K562 (cell line): ENCODE measurements at regions not wholly inside any gene's neighbourhood (a gene's known extent, or its start where the extent isn't known, plus 50 kb on each side); places are given as distances from the start of the nearest gene placed in this dataset.

Experiments
- BCOR ChIP-seq: fragments of 450-650 bp; IDR thresholded peaks from 2 replicates; pipeline ENCODE4 v1.6.1; 2016
- BHLHE40 ChIP-seq: IDR thresholded peaks from 2 replicates; pipeline ENCODE4 v1.6.1; 2011; ENCODE audit warnings: low read length, improper control_type of control experiment
- BRF2 ChIP-seq: IDR thresholded peaks from 3 replicates; pipeline ENCODE4 v1.6.1; 2011; ENCODE audit warnings: borderline replicate concordance, mild to moderate bottlenecking; ENCODE audit not compliant: insufficient read length, insufficient read depth
- ESRRA ChIP-seq: fragments of 450-650 bp; IDR thresholded peaks from 2 replicates; pipeline ENCODE4 v1.6.1; 2014; ENCODE audit warnings: low read depth, mild to moderate bottlenecking, moderate library complexity, borderline replicate concordance
- EWSR1 ChIP-seq: fragments of 450-650 bp; IDR thresholded peaks from 2 replicates; pipeline ENCODE4 v1.6.1; 2018; ENCODE audit warnings: borderline replicate concordance, mild to moderate bottlenecking, low read depth, moderate library complexity; ENCODE audit not compliant: partially characterized antibody
- GABPA ChIP-seq: fragments of 200-800 bp; sonication (Bioruptor generic); conservative IDR thresholded peaks from 2 replicates; pipeline ENCODE4 v1.6.1; 2016; ENCODE audit warnings: low read depth, missing genetic modification characterization, missing compliant biosample characterization
- IRF9 ChIP-seq: fragments of 450-650 bp; IDR thresholded peaks from 2 replicates; pipeline ENCODE4 v1.6.1; 2016; ENCODE audit warnings: missing biosample characterization, missing genetic modification characterization
- MXI1 ChIP-seq: IDR thresholded peaks from 2 replicates; pipeline ENCODE4 v1.6.1; 2011; ENCODE audit warnings: low read depth, mild to moderate bottlenecking, improper control_type of control experiment, low read length
- NR4A1 ChIP-seq, 2 experiments: fragments of 250-450 bp in 1 of 2; fragments of 450-650 bp in 1 of 2; sonication (Bioruptor Pico) in 1 of 2; IDR thresholded peaks; 2 replicates each; pipeline versions ENCODE4 v1.4.0 to v1.6.1; 2016 to 2020; ENCODE audit warnings: mild to moderate bottlenecking in 2 of 2, missing compliant biosample characterization in 1 of 2, missing genetic modification characterization in 1 of 2, moderate library complexity in 1 of 2
- RFX1 ChIP-seq: fragments of 450-650 bp; IDR thresholded peaks from 2 replicates; pipeline ENCODE4 v1.6.1; 2016; ENCODE audit warnings: mild to moderate bottlenecking, moderate library complexity
- TAL1 ChIP-seq: fragments of 450-650 bp; IDR thresholded peaks from 2 replicates; pipeline ENCODE4 v1.6.1; 2016; ENCODE audit warnings: mild to moderate bottlenecking
- XRCC3 ChIP-seq: fragments of 450-650 bp; IDR thresholded peaks from 2 replicates; pipeline ENCODE4 v1.6.1; 2017; ENCODE audit warnings: mild to moderate bottlenecking, moderate library complexity
- ZBTB33 ChIP-seq: sonication (generic); formaldehyde crosslinking; IDR thresholded peaks from 2 replicates; pipeline ENCODE4 v1.8.1; 2023; ENCODE audit warnings: mild to moderate bottlenecking, missing genetic modification reagents
- ZNF253 ChIP-seq: fragments of 250-450 bp; sonication (Bioruptor Pico); conservative IDR thresholded peaks from 2 replicates; pipeline ENCODE4 v1.6.1; 2021; ENCODE audit warnings: mild to moderate bottlenecking
- ZNF518B ChIP-seq: fragments of 250-450 bp; sonication (Bioruptor Pico); IDR thresholded peaks from 2 replicates; pipeline ENCODE4 v1.5.0; 2021; ENCODE audit warnings: mild to moderate bottlenecking, moderate library complexity
- ZNF592 ChIP-seq: fragments of 450-650 bp; IDR thresholded peaks from 2 replicates; pipeline ENCODE4 v1.6.1; 2017; ENCODE audit warnings: antibody characterized with exemption, mild to moderate bottlenecking

- TF ChIP-seq ZNF253 = no peak
- TF ChIP-seq ZBTB33 (CRISPR knock-in tag) = no peak
- peak; percentile 7; the same call in 1 of the 2 replicates for TF ChIP-seq BCOR
- TF ChIP-seq ZNF518B = 0 out of 2 replicates have a peak, but pooled peaks have one; percentile 43
- no peak; the same call in 1 of the 2 replicates for TF ChIP-seq IRF9
- TF ChIP-seq ZNF592 = peak; percentile 95
- TF ChIP-seq BHLHE40 = peak; percentile 66
- TF ChIP-seq MXI1 = peak; percentile 42; the same call in 1 of the 2 replicates
- no peak; the same call in 1 of the 2 replicates for TF ChIP-seq GABPA
- no peak for TF ChIP-seq BRF2
- TF ChIP-seq NR4A1 (CRISPR knock-in tag; IDR thresholded peaks at IDR 0.05) = no peak
- TF ChIP-seq NR4A1 (tag; IDR thresholded peaks at IDR 0.05) = peak; percentile 61; the same call in 1 of the 2 replicates
- no peak for TF ChIP-seq RFX1
- TF ChIP-seq EWSR1 = no peak
- no peak for TF ChIP-seq TAL1
- no peak for TF ChIP-seq ESRRA
- no peak for TF ChIP-seq XRCC3
Observed at GRCh38 chr6:28838289-28838633, 85.5 kb downstream of the TRIM27 start (continued).
